GM13977 (cell line): ENCODE measurements at regions not wholly inside any gene's neighbourhood (a gene's known extent, or its start where the extent isn't known, plus 50 kb on each side); places are given as distances from the start of the nearest gene placed in this dataset.
"Not testable (repeated sequence)": the region's sequence is repeated elsewhere in the genome, so short reads cannot be mapped to it uniquely, and the experiment has no call there.

ENCODE experiments used
- DNase-seq: peaks from one replicate; pipeline ENCODE4 v3.0.0; 2012; ENCODE audit warnings: low spot score
- in situ Hi-C: fragments of 300-500 bp; cut with MboI; formaldehyde crosslinking; loops from one replicate; pipeline ENCODE4 v1.12.0; 2022; ENCODE audit warnings: low sequenced_read_pairs, low pct_unique_long_range_greater_than_20kb, mixed read lengths, inconsistent platforms; ENCODE audit not compliant: unreplicated experiment
- TF ChIP-seq, protein P1 (sequence below): IDR thresholded peaks from 2 replicates; pipeline ENCODE4 v1.5.1; 2012; ENCODE audit warnings: mild to moderate bottlenecking, control low read depth; ENCODE audit not compliant: insufficient read depth; ENCODE audit errors: extremely low read depth, missing control alignments

DNA sequence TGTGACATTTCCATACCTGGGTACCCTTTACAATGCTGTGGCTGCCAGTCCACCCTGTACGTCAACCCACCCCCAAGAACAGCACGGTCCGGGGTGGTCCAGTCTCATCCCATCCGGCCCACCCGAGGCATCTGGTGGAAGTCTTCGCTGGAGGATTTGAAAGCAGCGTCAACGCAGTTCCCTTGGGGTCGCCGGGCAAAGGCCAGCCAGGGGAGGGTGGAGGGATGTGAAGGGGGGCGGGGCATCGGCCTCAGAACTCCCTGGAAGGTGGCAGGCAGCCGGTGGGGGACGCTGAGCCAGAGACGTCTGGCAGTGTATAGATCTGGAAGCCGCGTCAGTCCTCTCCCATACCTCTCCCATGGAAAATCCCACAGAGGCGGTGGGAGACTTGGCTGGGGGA lies 1944.0 kb upstream of the DEFB115 start:
- DNase-seq: no peak
- in situ Hi-C loops: loop anchor here (10.0 kb wide), 1 partner anchor 221 kb away; no protein-coding TSS in a partner anchor
- TF ChIP-seq, protein P1, sequence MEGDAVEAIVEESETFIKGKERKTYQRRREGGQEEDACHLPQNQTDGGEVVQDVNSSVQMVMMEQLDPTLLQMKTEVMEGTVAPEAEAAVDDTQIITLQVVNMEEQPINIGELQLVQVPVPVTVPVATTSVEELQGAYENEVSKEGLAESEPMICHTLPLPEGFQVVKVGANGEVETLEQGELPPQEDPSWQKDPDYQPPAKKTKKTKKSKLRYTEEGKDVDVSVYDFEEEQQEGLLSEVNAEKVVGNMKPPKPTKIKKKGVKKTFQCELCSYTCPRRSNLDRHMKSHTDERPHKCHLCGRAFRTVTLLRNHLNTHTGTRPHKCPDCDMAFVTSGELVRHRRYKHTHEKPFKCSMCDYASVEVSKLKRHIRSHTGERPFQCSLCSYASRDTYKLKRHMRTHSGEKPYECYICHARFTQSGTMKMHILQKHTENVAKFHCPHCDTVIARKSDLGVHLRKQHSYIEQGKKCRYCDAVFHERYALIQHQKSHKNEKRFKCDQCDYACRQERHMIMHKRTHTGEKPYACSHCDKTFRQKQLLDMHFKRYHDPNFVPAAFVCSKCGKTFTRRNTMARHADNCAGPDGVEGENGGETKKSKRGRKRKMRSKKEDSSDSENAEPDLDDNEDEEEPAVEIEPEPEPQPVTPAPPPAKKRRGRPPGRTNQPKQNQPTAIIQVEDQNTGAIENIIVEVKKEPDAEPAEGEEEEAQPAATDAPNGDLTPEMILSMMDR: no peak

DNA sequence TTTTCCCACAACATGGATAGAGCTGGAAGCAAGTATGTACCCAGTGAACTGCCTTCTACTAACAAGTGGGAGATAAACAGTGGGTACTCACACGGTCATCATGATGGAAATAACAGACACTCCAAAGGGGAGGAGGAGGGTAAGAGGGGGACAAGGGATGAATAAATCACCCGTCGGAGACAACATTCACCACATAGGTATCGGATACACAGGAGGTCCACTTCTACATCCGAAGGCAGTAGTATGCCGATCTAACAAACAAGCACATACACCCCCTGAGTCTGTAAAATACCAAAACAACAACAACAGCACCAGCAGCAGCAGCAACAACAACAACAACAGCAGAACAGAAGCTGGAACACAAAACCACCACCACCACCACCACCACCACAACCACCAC lies 1943.2 kb upstream of the DEFB115 start:
- in situ Hi-C loops: loop anchor here (10.0 kb wide), 1 partner anchor 221 kb away; no protein-coding TSS in a partner anchor
- no peak for DNase-seq
- TF ChIP-seq, protein P1: no peak

DNA sequence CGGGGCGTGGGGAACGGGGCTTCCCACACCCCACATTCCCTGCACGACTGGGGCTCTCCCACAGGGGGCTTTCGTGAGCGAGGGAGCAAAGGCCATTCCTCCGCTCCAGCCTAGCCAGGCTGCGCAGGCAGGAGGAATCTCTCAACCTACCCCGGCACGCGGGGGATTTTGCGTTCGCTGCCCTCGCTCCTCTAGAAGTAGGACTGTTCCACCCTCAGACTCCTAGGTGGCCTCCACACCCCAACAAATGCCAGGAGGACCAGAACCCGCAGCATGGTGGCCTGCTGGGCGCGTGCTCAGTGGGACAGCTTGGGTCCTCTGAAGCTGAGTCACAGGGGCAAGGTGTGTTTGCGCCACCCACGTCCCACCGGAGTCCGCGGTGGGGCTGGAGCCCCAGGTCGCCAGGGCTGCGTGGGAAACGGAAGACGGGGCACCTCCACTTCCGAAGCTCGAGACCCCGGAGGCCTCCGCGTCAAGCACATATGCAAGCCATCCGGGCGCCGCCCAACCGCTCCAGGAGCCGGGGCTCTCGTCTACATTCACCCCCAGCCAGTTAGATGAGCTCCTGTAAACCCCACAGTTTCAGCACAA lies 1938.5 kb upstream of the DEFB115 start:
- TF ChIP-seq, protein P1: no peak
- in situ Hi-C loops: loop anchor here (10.0 kb wide), 1 partner anchor 216 kb away; no protein-coding TSS in a partner anchor
- no peak for DNase-seq

DNA sequence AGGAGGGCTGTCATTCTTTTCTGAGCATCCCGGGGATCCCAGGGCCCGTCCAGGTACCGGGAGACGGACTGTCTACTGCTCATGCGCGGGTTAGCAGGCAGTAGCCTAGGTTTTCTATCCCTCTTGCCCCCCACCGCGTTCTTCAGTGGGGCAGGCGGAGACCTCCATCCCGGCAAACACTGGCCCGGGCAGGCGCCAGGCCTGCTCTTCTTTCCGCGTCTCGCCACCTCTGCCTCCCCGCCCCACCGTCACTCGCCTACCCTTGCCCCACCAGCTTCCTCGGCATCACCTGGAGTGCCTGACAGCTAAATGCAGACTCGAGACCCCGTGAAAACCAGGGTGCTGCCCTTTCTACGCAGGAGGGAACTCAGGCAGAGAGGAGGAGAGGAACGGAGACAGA lies 1937.7 kb upstream of the DEFB115 start:
- DNase-seq: no peak
- TF ChIP-seq, protein P1: no peak
- in situ Hi-C loops: loop anchor here (10.0 kb wide), 1 partner anchor 215 kb away; no protein-coding TSS in a partner anchor

DNA sequence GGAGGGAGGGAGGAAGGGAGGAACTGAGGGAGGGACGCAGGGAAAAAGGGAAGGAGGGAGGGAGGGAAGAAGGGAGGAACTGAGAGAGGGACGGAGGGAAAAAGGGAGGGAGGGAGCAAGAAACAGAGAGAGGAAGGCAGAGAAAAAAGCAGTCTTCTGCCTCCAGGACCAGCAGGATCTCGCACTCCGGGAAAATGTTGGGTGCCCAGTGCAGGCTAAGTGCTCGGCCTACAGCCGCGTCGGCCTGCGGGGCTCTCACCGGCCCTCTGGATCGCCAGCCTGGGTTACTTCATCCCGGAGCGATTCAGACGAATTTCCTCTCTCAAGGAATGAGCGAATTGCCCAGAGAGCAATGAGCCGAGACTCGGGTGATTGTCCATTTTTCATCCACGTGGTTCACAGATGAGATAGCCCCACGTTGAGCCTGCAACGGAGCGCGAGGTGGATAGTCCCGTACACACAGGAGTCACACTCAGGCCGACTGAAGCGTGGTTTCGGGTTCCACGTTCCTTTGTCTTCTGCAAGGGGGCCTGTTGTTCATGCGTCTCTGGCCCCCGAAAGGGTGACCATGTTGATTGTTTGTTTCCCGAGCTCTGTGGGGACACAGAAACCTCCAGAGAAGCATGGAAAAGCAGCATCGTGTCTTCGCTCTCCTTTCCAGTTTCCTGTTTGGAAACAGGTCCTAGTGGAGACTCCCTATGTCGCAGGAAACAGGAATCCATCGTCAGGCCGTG lies 1937.1 kb upstream of the DEFB115 start:
- DNase-seq: not testable (repeated sequence)

DNA sequence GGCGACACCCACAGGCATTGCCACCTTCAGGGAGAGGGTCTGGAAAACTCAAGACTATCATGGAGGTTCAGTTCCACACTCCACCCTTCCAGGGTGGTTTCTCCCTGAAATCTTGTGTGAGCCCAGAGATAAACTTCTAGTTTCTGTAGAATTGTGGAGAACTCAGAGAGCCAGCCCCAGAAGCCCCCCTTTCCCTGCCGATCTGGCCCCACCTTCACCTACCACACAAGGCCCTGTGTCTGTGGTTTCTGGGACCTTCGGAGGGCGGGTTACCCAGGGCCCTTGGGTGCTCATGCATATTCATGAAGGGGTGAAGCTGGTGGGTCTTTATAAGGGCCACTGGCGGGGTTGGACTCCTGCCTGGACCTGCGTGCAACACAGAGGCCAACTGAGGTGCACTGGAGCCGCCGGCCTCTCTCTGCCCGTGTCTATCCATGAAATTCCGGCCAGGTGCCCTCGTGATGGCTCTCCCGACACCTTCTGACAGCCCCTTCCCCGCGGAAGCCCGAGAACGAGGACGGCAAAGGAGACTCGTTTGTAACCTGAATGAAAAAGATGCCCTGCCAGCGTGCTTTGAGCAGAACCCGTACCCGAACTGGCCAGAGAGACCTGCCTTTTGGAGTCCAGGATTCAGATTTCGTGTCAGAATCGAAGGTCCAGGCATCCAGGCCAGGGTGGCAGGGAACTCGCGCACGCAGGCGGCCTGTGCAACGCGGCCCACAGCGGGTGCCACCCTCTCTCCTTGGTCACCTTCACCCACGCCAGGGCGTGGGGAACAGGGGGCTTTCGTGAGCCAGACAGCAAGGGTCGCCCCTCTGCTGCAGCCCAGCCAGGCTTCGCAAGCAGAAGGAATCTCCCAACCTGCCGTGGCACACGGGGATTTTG lies 1933.6 kb upstream of the DEFB115 start:
- DNase-seq: peak; percentile 4
- in situ Hi-C loops: not testable (repeated sequence)

More for the DNA sequence above, 1937.1 kb upstream of the DEFB115 start:
- in situ Hi-C loops: not testable (repeated sequence)

DNA sequence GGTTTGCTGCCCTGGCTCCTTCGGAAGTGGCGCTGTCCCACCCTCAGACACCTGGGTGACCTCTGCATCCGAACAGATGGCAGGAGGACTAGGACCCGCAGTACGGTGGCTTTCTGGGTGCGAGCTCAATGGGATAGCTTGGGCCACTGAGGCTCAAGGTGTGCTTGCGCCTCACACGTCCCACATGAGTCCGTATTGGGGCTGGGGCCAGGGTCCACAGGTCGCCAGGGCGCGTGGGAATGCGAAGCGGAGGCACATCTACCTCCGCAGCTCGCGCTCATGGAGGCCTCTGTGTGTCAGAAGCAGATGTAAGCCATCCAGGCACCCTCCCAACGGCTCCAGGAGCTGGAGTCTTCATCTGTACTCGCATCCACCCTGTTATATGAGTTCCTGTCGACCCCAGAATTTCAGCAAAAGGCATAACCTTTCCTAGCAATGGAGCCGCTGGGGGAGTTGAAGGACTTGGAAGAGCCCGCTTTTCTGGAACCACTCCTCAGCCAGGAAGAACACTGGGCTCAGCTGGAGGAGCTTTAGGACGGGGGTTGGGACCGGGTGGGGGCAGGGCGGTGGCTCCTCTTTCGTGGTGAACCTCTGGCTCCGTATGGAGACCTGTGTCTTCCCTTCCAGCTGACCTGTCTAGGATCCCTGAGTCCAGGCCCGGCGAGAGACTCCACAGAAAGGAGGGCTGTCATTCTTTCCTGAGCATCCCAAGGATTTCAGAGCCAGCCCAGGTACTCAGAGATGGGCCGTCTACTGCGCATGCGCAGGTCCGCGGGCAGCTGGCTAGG lies 1932.8 kb upstream of the DEFB115 start:
- DNase-seq: peak; percentile 5
- in situ Hi-C loops: not testable (repeated sequence)
